Pancreas (tissue), 10 donors: ENCODE measurements at regions not wholly inside any gene's neighbourhood (a gene's known extent, or its start where the extent isn't known, plus 50 kb on each side); places are given as distances from the start of the nearest gene placed in this dataset.

Experiments used
- ATAC-seq, 4 donors: fragments of 200-7000 bp; cut with Tn5 transposase; one replicate each; pipeline versions ENCODE4 v1.8.0 to v1.9.1; 2020; ENCODE audit warnings: mild to moderate bottlenecking in 4 of 4, moderate library complexity in 4 of 4
- DNase-seq, 6 donors: peaks; one replicate each; pipeline ENCODE4 v3.0.0-alpha.2; 2020
- FAIRE-seq: peaks from 2 replicates; lab custom pipeline; 2012; peaks lifted over from hg19 to GRCh38; lab: Jason Lieb, UNC
- H3K27ac ChIP-seq, 4 donors: fragments of 200-600 bp; sonication (generic); 1 replicate in 3 of 4; 2 replicates in 1 of 4; pipeline versions ENCODE4 v1.5.0 to v1.8.0; 2020
- H3K27me3 ChIP-seq, 4 donors: fragments of 200-600 bp; one replicate each; pipeline ENCODE4 v1.8.0; 2021
- H3K36me3 ChIP-seq, 3 donors: fragments of 200-600 bp; sonication (generic) in 1 of 3; one replicate each; pipeline versions ENCODE4 v1.5.0 to v1.8.0; 2020 to 2021
- H3K4me1 ChIP-seq, 3 donors: fragments of 200-600 bp; one replicate each; pipeline ENCODE4 v1.8.0; 2021
- H3K4me3 ChIP-seq, 4 donors: fragments of 200-600 bp; sonication (generic) in 2 of 4; one replicate each; pipeline versions ENCODE4 v1.5.0 to v1.8.0; 2020 to 2021
- H3K9me3 ChIP-seq, 4 donors: fragments of 200-600 bp; one replicate each; pipeline ENCODE4 v1.8.0; 2021
- CTCF ChIP-seq, 4 donors: fragments of 200-600 bp; sonication (generic) in 3 of 4; IDR thresholded peaks; one replicate each; pipeline versions ENCODE4 v1.5.0 to v1.8.0; 2021; ENCODE audit warnings: antibody characterized with exemption in 4 of 4
- WGBS, 2 donors: extraction: QIAGEN DNeasy Blood & Tissue Kit; methylation state at CpG; one replicate each; pipeline ENCODE4 v1.1.7; 2013; 5-methylcytosine and 5-hydroxymethylcytosine counted together
- intact Hi-C, 3 donors: fragments of 100-400 bp; cut with DNase I; formaldehyde crosslinking; loops; one replicate each; pipeline versions ENCODE4 v1.11.1 to v1.14.2; 2022
- donor health status: healthy with polysubstance abuse.
- donor health status: DM: no; HTN: no; CAD: no; lungs with moderate emphysema.
- donor health status: DM: no; HTN: no; CAD: no.
- donor health status: control.
- donor health status: control.
- donor health status: Bipolar disorder and iron deficiency.
- donor health status: DM: yes; HTN: yes; CAD: no.
- donor health status: DM: no; HTN: no; CAD: no.
- donor health status: DM: no; HTN: no; CAD: no.
- donor health status: DM: yes; HTN: yes; CAD: no.

GRCh38 chr17:79405823-79406222, 205.0 kb downstream of the RBFOX3 start:
- DNase-seq (no peak), FAIRE-seq (no peak), ATAC-seq (no peak)
- H3K4me1 ChIP-seq = peaks cover 0 to 1% (median 0%) of the 10 kb centered on the region in 3 donors
- TF ChIP-seq CTCF (IDR thresholded peaks at IDR 0.05) = no peak
- intact Hi-C loops = no loop called here
- peaks cover 0 to 4% (median 1%) of the 10 kb centered on the region in 4 donors for H3K27me3 ChIP-seq
- no peak overlapping the region for H3K27ac ChIP-seq
- no peaks in the 10 kb centered on the region for H3K9me3 ChIP-seq
- H3K4me3 ChIP-seq = no peak overlapping the region
- 44 to 71% methylated on average over 1 of the region's 1 CpG for WGBS, 2 donors
- no peaks in the 10 kb centered on the region for H3K36me3 ChIP-seq

GRCh38 chr17:79404136-79404911, 206.5 kb downstream of the RBFOX3 start:
- H3K4me3 ChIP-seq = no peak overlapping the region
- TF ChIP-seq CTCF (IDR thresholded peaks at IDR 0.05) = no peak
- H3K27me3 ChIP-seq = peaks cover 0 to 12% (median 1%) of the 10 kb centered on the region in 4 donors

GRCh38 chr17:79401704-79402674, 208.9 kb downstream of the RBFOX3 start:
- peaks cover 0 to 3% (median 0%) of the 10 kb centered on the region in 3 donors for H3K4me1 ChIP-seq
- 23 to 24% methylated on average over 26 of the region's 26 CpGs for WGBS, 2 donors
- no peak overlapping the region for H3K27ac ChIP-seq
- no peak overlapping the region for H3K4me3 ChIP-seq
- peak in 1 of 6 donors; percentile 43 for DNase-seq
- H3K9me3 ChIP-seq = no peaks in the 10 kb centered on the region
- ATAC-seq = peak in 2 of 4 donors; percentile 8 to 16
- FAIRE-seq = no peak
- peaks cover 0 to 25% (median 0%) of the 10 kb centered on the region in 4 donors for H3K27me3 ChIP-seq
- no peak for TF ChIP-seq CTCF (IDR thresholded peaks at IDR 0.05)
- H3K36me3 ChIP-seq = no peaks in the 10 kb centered on the region
- intact Hi-C loops = no loop called here

More at GRCh38 chr17:79404136-79404911, 206.5 kb downstream of the RBFOX3 start:
- 74 to 77% methylated on average over 15 to 16 of the region's 16 CpGs for WGBS, 2 donors
- intact Hi-C loops = no loop called here
- DNase-seq (peak in 1 of 6 donors; percentile 44), FAIRE-seq (no peak), ATAC-seq (no peak)
- H3K9me3 ChIP-seq = no peaks in the 10 kb centered on the region
- no peak overlapping the region for H3K27ac ChIP-seq
- H3K36me3 ChIP-seq = no peaks in the 10 kb centered on the region
- H3K4me1 ChIP-seq = peaks cover 0 to 3% (median 0%) of the 10 kb centered on the region in 3 donors

- intact Hi-C loops = no loop called here
- no peaks in the 10 kb centered on the region for H3K9me3 ChIP-seq
- 10 to 11% methylated on average over 33 of the region's 33 CpGs for WGBS, 2 donors
- ATAC-seq = peak; percentile 87 to 100 (median 97)
- H3K4me3 ChIP-seq = peak overlapping the region in 1 of 4 donors; percentile 3
- TF ChIP-seq CTCF (IDR thresholded peaks at IDR 0.05) = peak; percentile 66 to 88 (median 77)
- FAIRE-seq = peak; percentile 34
- DNase-seq = peak; percentile 48 to 92 (median 75)
- H3K4me1 ChIP-seq = peaks cover 0 to 3% (median 0%) of the 10 kb centered on the region in 3 donors
- H3K27ac ChIP-seq = no peak overlapping the region
- peaks cover 0 to 25% (median 0%) of the 10 kb centered on the region in 4 donors for H3K27me3 ChIP-seq
- H3K36me3 ChIP-seq = no peaks in the 10 kb centered on the region
Measured at GRCh38 chr17:79400989-79401703, 209.7 kb downstream of the RBFOX3 start.
